Fibroblast of lung (primary cell): ENCODE measurements at regions not wholly inside any gene's neighbourhood (a gene's known extent, or its start where the extent isn't known, plus 50 kb on each side); places are given as distances from the start of the nearest gene placed in this dataset.

Experiments
- DNase-seq, 2 donors: peaks; one replicate each; pipeline versions ENCODE4 v3.0.0 to v3.0.0-alpha.2; 2010; ENCODE audit warnings: low read depth in 2 of 2
- H2AFZ ChIP-seq: 2 replicates; pipeline ENCODE4 v1.5.1; 2012; ENCODE audit warnings: low read length, control low read depth, inconsistent platforms
- H3K27ac ChIP-seq: 2 replicates; pipeline ENCODE4 v1.5.1; 2011; ENCODE audit warnings: low read length, control low read depth; ENCODE audit not compliant: insufficient read depth
- H3K27me3 ChIP-seq: 2 replicates; pipeline ENCODE4 v1.5.1; 2011; ENCODE audit warnings: mild to moderate bottlenecking, low read length; ENCODE audit not compliant: control insufficient read depth, insufficient read depth
- H3K36me3 ChIP-seq: 2 replicates; pipeline ENCODE4 v1.5.1; 2011; ENCODE audit warnings: low read length; ENCODE audit not compliant: control insufficient read depth, insufficient read depth
- H3K4me1 ChIP-seq: 2 replicates; pipeline ENCODE4 v1.5.1; 2011; ENCODE audit warnings: low read length; ENCODE audit not compliant: control insufficient read depth, insufficient read depth; ENCODE audit errors: extremely low read depth
- H3K4me2 ChIP-seq: 2 replicates; pipeline ENCODE4 v1.5.1; 2011; ENCODE audit warnings: low read length, control low read depth; ENCODE audit not compliant: insufficient read depth; ENCODE audit errors: extremely low read depth
- H3K4me3 ChIP-seq, 4 experiments: fragments of 200-600 bp in 1 of 4; sonication (generic) in 1 of 4; replicated peaks in 1 of 4; 2 replicates each; pipeline ENCODE4 v1.5.1; 2011 to 2016; ENCODE audit warnings: low read length in 4 of 4, low read depth in 3 of 4, mild to moderate bottlenecking in 3 of 4, control low read depth in 2 of 4, inconsistent platforms in 1 of 4, mixed read lengths in 1 of 4; ENCODE audit not compliant: insufficient read depth in 1 of 4; ENCODE audit errors: control extremely low read depth in 1 of 4
- H3K79me2 ChIP-seq: 2 replicates; pipeline ENCODE4 v1.5.1; 2012; ENCODE audit warnings: mild to moderate bottlenecking, low read length, inconsistent platforms; ENCODE audit not compliant: control insufficient read depth, insufficient read depth
- H3K9ac ChIP-seq: 2 replicates; pipeline ENCODE4 v1.5.1; 2011; ENCODE audit warnings: mild to moderate bottlenecking, low read length, control low read depth; ENCODE audit not compliant: insufficient read depth
- H3K9me3 ChIP-seq: 2 replicates; pipeline ENCODE4 v1.5.1; 2012; ENCODE audit warnings: low read depth, low read length; ENCODE audit not compliant: control insufficient read depth, insufficient read depth
- H4K20me1 ChIP-seq: 2 replicates; pipeline ENCODE4 v1.5.1; 2011; ENCODE audit warnings: low read length; ENCODE audit not compliant: control insufficient read depth, insufficient read depth; ENCODE audit errors: extremely low read depth
- CTCF ChIP-seq, 2 donors: IDR thresholded peaks in 1 of 2; conservative IDR thresholded peaks in 1 of 2; 1 replicate in 1 of 2; 2 replicates in 1 of 2; pipeline ENCODE4 v1.5.1; 2011 to 2012; ENCODE audit warnings: low read length in 2 of 2, control low read depth in 1 of 2, inconsistent platforms in 1 of 2, low read depth in 1 of 2, mild to moderate bottlenecking in 1 of 2
- EZH2 ChIP-seq: IDR thresholded peaks from 2 replicates; pipeline ENCODE4 v1.5.1; 2012; ENCODE audit warnings: low read length, control low read depth, mild to moderate bottlenecking; ENCODE audit errors: missing control alignments

GRCh38 chr5:2291146-2291840 is 408.6 kb upstream of the IRX4 start:
- Histone ChIP-seq H3K9ac (no peak overlapping the region), H3K79me2 (no peaks in the 10 kb centered on the region), H3K36me3 (no peaks in the 10 kb centered on the region), H3K4me3 (no peak overlapping the region), H3K4me2 (no peak overlapping the region), H3K27me3 (no peaks in the 10 kb centered on the region), H3K27ac (no peak overlapping the region), H3K4me1 (no peaks in the 10 kb centered on the region), H3K9me3 (no peaks in the 10 kb centered on the region), H2AFZ (no peak overlapping the region), H4K20me1 (no peaks in the 10 kb centered on the region)
- no peak for DNase-seq
- no peak for TF ChIP-seq CTCF (conservative IDR thresholded peaks at IDR 0.05 in 1 of 2, IDR thresholded peaks at IDR 0.05 in 1 of 2; ENCODE audit: low read depth in 1 of 2, low read length in 2 of 2)
- no peak for TF ChIP-seq EZH2

- Histone ChIP-seq H3K27ac (no peak overlapping the region), H3K27me3 (no peaks in the 10 kb centered on the region), H3K9ac (no peak overlapping the region), H3K4me2 (no peak overlapping the region), H3K79me2 (no peaks in the 10 kb centered on the region), H3K9me3 (no peaks in the 10 kb centered on the region), H3K36me3 (no peaks in the 10 kb centered on the region), H2AFZ (no peak overlapping the region), H4K20me1 (no peaks in the 10 kb centered on the region), H3K4me1 (no peaks in the 10 kb centered on the region), H3K4me3 (no peak overlapping the region)
- no peak for DNase-seq
- TF ChIP-seq CTCF (conservative IDR thresholded peaks at IDR 0.05 in 1 of 2, IDR thresholded peaks at IDR 0.05 in 1 of 2; ENCODE audit: low read depth in 1 of 2, low read length in 2 of 2) = no peak
- TF ChIP-seq EZH2 = no peak
These were observed 406.7 kb upstream of the IRX4 start for GRCh38 chr5:2289380-2289779.

GRCh38 chr5:2288968-2289367 is 406.2 kb upstream of the IRX4 start:
- H3K27me3 ChIP-seq = no peaks in the 10 kb centered on the region
- TF ChIP-seq CTCF (conservative IDR thresholded peaks at IDR 0.05 in 1 of 2, IDR thresholded peaks at IDR 0.05 in 1 of 2; ENCODE audit: low read depth in 1 of 2, low read length in 2 of 2) (no peak), EZH2 (no peak)
- no peak for DNase-seq
- H4K20me1 ChIP-seq = no peaks in the 10 kb centered on the region
- H3K4me2 ChIP-seq = no peak overlapping the region
- no peak overlapping the region for H3K9ac ChIP-seq
- H3K36me3 ChIP-seq = no peaks in the 10 kb centered on the region
- no peaks in the 10 kb centered on the region for H3K4me1 ChIP-seq
- no peak overlapping the region for H2AFZ ChIP-seq
- H3K27ac ChIP-seq = no peak overlapping the region
- H3K79me2 ChIP-seq = no peaks in the 10 kb centered on the region
- H3K4me3 ChIP-seq = no peak overlapping the region
- no peaks in the 10 kb centered on the region for H3K9me3 ChIP-seq
